ENCODE measurements at regions not wholly inside any gene's neighbourhood (a gene's known extent, or its start where the extent isn't known, plus 50 kb on each side); places are given as distances from the start of the nearest gene placed in this dataset.
"Not testable (repeated sequence)": the region's sequence is repeated elsewhere in the genome, so short reads cannot be mapped to it uniquely, and the experiment has no call there.

- no peak for DNase-seq
These were observed 329.7 kb upstream of the USP24 start for GRCh38 chr1:55544826-55545225.

- DNase-seq: no peak
These were observed 327.8 kb upstream of the USP24 start for GRCh38 chr1:55542901-55543504.

- no peak for DNase-seq
These were observed 326.1 kb upstream of the USP24 start for GRCh38 chr1:55541296-55541695.

GRCh38 chr1:55539652-55540512 is 324.7 kb upstream of the USP24 start:
- no peak for DNase-seq

- no peak for DNase-seq
These were observed 323.3 kb upstream of the USP24 start for GRCh38 chr1:55538428-55538827.

- DNase-seq: no peak
These were observed 321.3 kb upstream of the USP24 start for GRCh38 chr1:55536545-55536865.

GRCh38 chr1:55535724-55536544 is 320.8 kb upstream of the USP24 start:
- no peak for DNase-seq

GRCh38 chr1:55534565-55535121 is 319.5 kb upstream of the USP24 start:
- DNase-seq: no peak

GRCh38 chr1:55531644-55532043 is 316.5 kb upstream of the USP24 start:
- no peak for DNase-seq

- DNase-seq: no peak
These were observed 315.8 kb upstream of the USP24 start for GRCh38 chr1:55530749-55531478.

GRCh38 chr1:55529017-55529416 is 313.9 kb upstream of the USP24 start:
- no peak for DNase-seq

GRCh38 chr1:55527831-55528230 is 312.7 kb upstream of the USP24 start:
- DNase-seq: no peak

- no peak for DNase-seq
These were observed 311.6 kb upstream of the USP24 start for GRCh38 chr1:55526716-55527115.

GRCh38 chr1:55524006-55524405 is 308.8 kb upstream of the USP24 start:
- no peak for DNase-seq

GRCh38 chr1:55522982-55523381 is 307.8 kb upstream of the USP24 start:
- DNase-seq: no peak

- no peak for DNase-seq
These were observed 307.3 kb upstream of the USP24 start for GRCh38 chr1:55522353-55522903.

GRCh38 chr1:55520861-55521260 is 305.7 kb upstream of the USP24 start:
- no peak for DNase-seq

- DNase-seq: no peak
These were observed 304.9 kb upstream of the USP24 start for GRCh38 chr1:55519937-55520683.

GRCh38 chr1:55519276-55519675 is 304.1 kb upstream of the USP24 start:
- no peak for DNase-seq

GRCh38 chr1:55517036-55517435 is 301.9 kb upstream of the USP24 start:
- DNase-seq: no peak

- not testable (repeated sequence) for DNase-seq
These were observed 299.4 kb upstream of the USP24 start for GRCh38 chr1:55514571-55514970.

- no peak for DNase-seq
These were observed 297.3 kb upstream of the USP24 start for GRCh38 chr1:55512466-55512865.
